ENCODE measurements at regions not wholly inside any gene's neighbourhood (a gene's known extent, or its start where the extent isn't known, plus 50 kb on each side); places are given as distances from the start of the nearest gene placed in this dataset.

DNA sequence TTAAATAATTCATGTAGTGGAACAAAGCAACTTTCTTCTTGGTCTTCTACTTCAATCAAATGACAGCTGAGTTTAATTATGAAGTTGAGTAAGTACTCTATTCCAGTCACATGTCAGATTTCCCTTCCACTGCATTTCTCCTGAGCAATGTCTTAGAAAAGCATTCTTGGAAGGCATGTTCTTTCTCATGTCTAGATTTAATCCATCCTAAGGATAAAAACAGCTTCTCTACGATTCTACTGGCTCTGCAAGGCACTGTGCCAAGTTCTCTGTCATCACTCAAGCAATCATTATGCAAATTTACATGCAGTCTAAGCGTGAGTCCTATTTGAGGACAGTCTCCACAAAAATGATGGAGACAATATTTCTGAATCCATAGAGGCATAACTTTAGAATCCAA, 142.4 kb downstream of the YIPF5 start:
- TF ChIP-seq HDAC2 (CRISPR knock-in tag; IDR thresholded peaks at IDR 0.05) (no peak), TBP (CRISPR knock-in tag; IDR thresholded peaks at IDR 0.05) (no peak), ZFP82 (CRISPR knock-in tag; IDR thresholded peaks at IDR 0.05; ENCODE audit: borderline replicate concordance) (no peak), EHMT2 (IDR thresholded peaks at IDR 0.05; ENCODE audit: borderline replicate concordance, low read depth, low read length) (no peak), ZEB1 (IDR thresholded peaks at IDR 0.05; ENCODE audit: insufficient replicate concordance, low read depth) (no peak), GFI1 (CRISPR knock-in tag; IDR thresholded peaks at IDR 0.05; ENCODE audit: borderline replicate concordance) (no peak), TBX3 (IDR thresholded peaks at IDR 0.05; ENCODE audit: borderline replicate concordance) (no peak), YY1 (IDR thresholded peaks at IDR 0.05; ENCODE audit: insufficient read depth, insufficient replicate concordance, low read depth, low read length) (no peak), HNF4A (CRISPR knock-in tag; IDR thresholded peaks at IDR 0.05) (no peak), ZNF792 (CRISPR knock-in tag; IDR thresholded peaks at IDR 0.05) (no peak), SIX4 (CRISPR knock-in tag; IDR thresholded peaks at IDR 0.05) (no peak), SRF (IDR thresholded peaks at IDR 0.05; ENCODE audit: low read depth, low read length) (no peak), ZNF530 (CRISPR knock-in tag; IDR thresholded peaks at IDR 0.05; ENCODE audit: low read depth) (no peak), ZNF879 (CRISPR knock-in tag; IDR thresholded peaks at IDR 0.05) (no peak)
- TF ChIP-seq, protein P1, sequence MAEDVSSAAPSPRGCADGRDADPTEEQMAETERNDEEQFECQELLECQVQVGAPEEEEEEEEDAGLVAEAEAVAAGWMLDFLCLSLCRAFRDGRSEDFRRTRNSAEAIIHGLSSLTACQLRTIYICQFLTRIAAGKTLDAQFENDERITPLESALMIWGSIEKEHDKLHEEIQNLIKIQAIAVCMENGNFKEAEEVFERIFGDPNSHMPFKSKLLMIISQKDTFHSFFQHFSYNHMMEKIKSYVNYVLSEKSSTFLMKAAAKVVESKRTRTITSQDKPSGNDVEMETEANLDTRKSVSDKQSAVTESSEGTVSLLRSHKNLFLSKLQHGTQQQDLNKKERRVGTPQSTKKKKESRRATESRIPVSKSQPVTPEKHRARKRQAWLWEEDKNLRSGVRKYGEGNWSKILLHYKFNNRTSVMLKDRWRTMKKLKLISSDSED (CRISPR knock-in tag; IDR thresholded peaks at IDR 0.05): no peak
- TF ChIP-seq, protein P2, sequence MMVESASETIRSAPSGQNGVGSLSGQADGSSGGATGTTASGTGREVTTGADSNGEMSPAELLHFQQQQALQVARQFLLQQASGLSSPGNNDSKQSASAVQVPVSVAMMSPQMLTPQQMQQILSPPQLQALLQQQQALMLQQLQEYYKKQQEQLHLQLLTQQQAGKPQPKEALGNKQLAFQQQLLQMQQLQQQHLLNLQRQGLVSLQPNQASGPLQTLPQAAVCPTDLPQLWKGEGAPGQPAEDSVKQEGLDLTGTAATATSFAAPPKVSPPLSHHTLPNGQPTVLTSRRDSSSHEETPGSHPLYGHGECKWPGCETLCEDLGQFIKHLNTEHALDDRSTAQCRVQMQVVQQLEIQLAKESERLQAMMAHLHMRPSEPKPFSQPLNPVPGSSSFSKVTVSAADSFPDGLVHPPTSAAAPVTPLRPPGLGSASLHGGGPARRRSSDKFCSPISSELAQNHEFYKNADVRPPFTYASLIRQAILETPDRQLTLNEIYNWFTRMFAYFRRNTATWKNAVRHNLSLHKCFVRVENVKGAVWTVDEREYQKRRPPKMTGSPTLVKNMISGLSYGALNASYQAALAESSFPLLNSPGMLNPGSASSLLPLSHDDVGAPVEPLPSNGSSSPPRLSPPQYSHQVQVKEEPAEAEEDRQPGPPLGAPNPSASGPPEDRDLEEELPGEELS (CRISPR knock-in tag; IDR thresholded peaks at IDR 0.05): no peak
- TF ChIP-seq, protein P3, sequence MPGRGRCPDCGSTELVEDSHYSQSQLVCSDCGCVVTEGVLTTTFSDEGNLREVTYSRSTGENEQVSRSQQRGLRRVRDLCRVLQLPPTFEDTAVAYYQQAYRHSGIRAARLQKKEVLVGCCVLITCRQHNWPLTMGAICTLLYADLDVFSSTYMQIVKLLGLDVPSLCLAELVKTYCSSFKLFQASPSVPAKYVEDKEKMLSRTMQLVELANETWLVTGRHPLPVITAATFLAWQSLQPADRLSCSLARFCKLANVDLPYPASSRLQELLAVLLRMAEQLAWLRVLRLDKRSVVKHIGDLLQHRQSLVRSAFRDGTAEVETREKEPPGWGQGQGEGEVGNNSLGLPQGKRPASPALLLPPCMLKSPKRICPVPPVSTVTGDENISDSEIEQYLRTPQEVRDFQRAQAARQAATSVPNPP (CRISPR knock-in tag; IDR thresholded peaks at IDR 0.05): no peak
- 0% methylated on average over 2 of the region's 2 CpGs for WGBS (ENCODE audit: low lambda C conversion rate)
- FAIRE-seq: no peak
- no peak overlapping the region for H3K9ac ChIP-seq (ENCODE audit: insufficient read depth, low read depth, low read length)
- no peaks in the 10 kb centered on the region for H3K4me1 ChIP-seq (ENCODE audit: insufficient read depth, low read length)
- in situ Hi-C loops (cut with HindIII; ENCODE audit: extremely low pct_ligation_motif_present, low pct_unique_long_range_greater_than_20kb): no loop called here
- DNase-seq (ENCODE audit: low spot score): no peak
- H2AFZ ChIP-seq (ENCODE audit: low read length): no peak overlapping the region
- no peaks in the 10 kb centered on the region for H3K36me3 ChIP-seq (replicated peaks in 1 of 2; ENCODE audit: control insufficient read depth in 1 of 2, insufficient read depth in 2 of 2, low read length in 2 of 2)
- H3K9me3 ChIP-seq (ENCODE audit: low read length): no peaks in the 10 kb centered on the region
- no peak for ATAC-seq
- H3K4me2 ChIP-seq (ENCODE audit: low read depth, low read length): no peak overlapping the region
- ChIA-PET POLR2A (no interaction called here), CTCF (ENCODE audit: low intra/inter-chr PET ratio, low total read pairs) (no interaction called here)
- H3K27me3 ChIP-seq (ENCODE audit: control insufficient read depth in 1 of 2, insufficient read depth in 2 of 2, low read length in 2 of 2): 0 out of 5 replicates have a peak, but pooled peaks cover 0 to 2% of the 10 kb centered on the region in 2 experiments
- no TSS peak for BruUV-seq (replicated peaks)
- no peak overlapping the region for H3K27ac ChIP-seq (ENCODE audit: extremely low read length, insufficient read depth, low read length)
- intact Hi-C loops (cut with micrococcal nuclease; ENCODE audit: unreplicated experiment): no loop called here
- no peak overlapping the region for H3K4me3 ChIP-seq (replicated peaks in 1 of 3; ENCODE audit: insufficient read depth in 1 of 3, low read depth in 2 of 3, low read length in 3 of 3)
- H4K20me1 ChIP-seq (ENCODE audit: insufficient read depth, low read length): no peaks in the 10 kb centered on the region
- no peaks in the 10 kb centered on the region for H3K79me2 ChIP-seq (ENCODE audit: insufficient read depth, low read length)

Data from HepG2 (cell line).